ENCODE measurements at regions not wholly inside any gene's neighbourhood (a gene's known extent, or its start where the extent isn't known, plus 50 kb on each side); places are given as distances from the start of the nearest gene placed in this dataset.

GRCh38 chr6:133590814-133591213 lies 298.1 kb upstream of the TCF21 start:
- H3K27me3 ChIP-seq: no peaks in the 10 kb centered on the region
- H3K27ac ChIP-seq: no peak overlapping the region
- WGBS, 2 donors (ENCODE audit: low coverage in 1 of 2): 81 to 88% methylated on average over 3 of the region's 3 CpGs
- no peaks in the 10 kb centered on the region for H3K36me3 ChIP-seq
- H3K4me3 ChIP-seq: no peak overlapping the region
- H3K4me1 ChIP-seq: peaks cover 0 to 4% (median 0%) of the 10 kb centered on the region in 3 donors
- no peak for ATAC-seq
- no peak for TF ChIP-seq POLR2A (IDR thresholded peaks at IDR 0.05)
- TF ChIP-seq CTCF (IDR thresholded peaks at IDR 0.05): no peak
- TF ChIP-seq EP300 (IDR thresholded peaks at IDR 0.05): no peak
- no peak for TF ChIP-seq POLR2AphosphoS5 (IDR thresholded peaks at IDR 0.05)
- no peaks in the 10 kb centered on the region for H3K9me3 ChIP-seq

- H3K27me3 ChIP-seq: no peaks in the 10 kb centered on the region
- H3K27ac ChIP-seq: no peak overlapping the region
- WGBS, 2 donors (ENCODE audit: low coverage in 1 of 2): 57 to 90% methylated on average over 1 of the region's 1 CpG
- ATAC-seq: no peak
- H3K9me3 ChIP-seq: no peaks in the 10 kb centered on the region
- peaks cover 0 to 4% (median 0%) of the 10 kb centered on the region in 3 donors for H3K4me1 ChIP-seq
- H3K36me3 ChIP-seq: no peaks in the 10 kb centered on the region
- no peak for TF ChIP-seq EP300 (IDR thresholded peaks at IDR 0.05)
- TF ChIP-seq CTCF (IDR thresholded peaks at IDR 0.05): no peak
- TF ChIP-seq POLR2A (IDR thresholded peaks at IDR 0.05): no peak
- TF ChIP-seq POLR2AphosphoS5 (IDR thresholded peaks at IDR 0.05): no peak
- no peak overlapping the region for H3K4me3 ChIP-seq
Measured at GRCh38 chr6:133591275-133591674, 297.6 kb upstream of the TCF21 start.

- no peak for ATAC-seq
- Histone ChIP-seq H3K27me3 (no peaks in the 10 kb centered on the region), H3K4me3 (no peak overlapping the region), H3K9me3 (no peaks in the 10 kb centered on the region), H3K4me1 (peaks cover 0 to 4% (median 0%) of the 10 kb centered on the region in 3 donors), H3K36me3 (no peaks in the 10 kb centered on the region), H3K27ac (no peak overlapping the region)
- WGBS, 2 donors (ENCODE audit: low coverage in 1 of 2): 45 to 52% methylated on average over 8 of the region's 8 CpGs
- TF ChIP-seq POLR2AphosphoS5 (IDR thresholded peaks at IDR 0.05) (no peak), EP300 (IDR thresholded peaks at IDR 0.05) (no peak), POLR2A (IDR thresholded peaks at IDR 0.05) (no peak), CTCF (IDR thresholded peaks at IDR 0.05) (no peak)
Measured at GRCh38 chr6:133594652-133595110, 294.2 kb upstream of the TCF21 start.

- no peaks in the 10 kb centered on the region for H3K27me3 ChIP-seq
- no peaks in the 10 kb centered on the region for H3K36me3 ChIP-seq
- TF ChIP-seq POLR2AphosphoS5 (IDR thresholded peaks at IDR 0.05) (no peak), CTCF (IDR thresholded peaks at IDR 0.05) (no peak), EP300 (IDR thresholded peaks at IDR 0.05) (no peak), POLR2A (IDR thresholded peaks at IDR 0.05) (no peak)
- peaks cover 0 to 4% (median 0%) of the 10 kb centered on the region in 3 donors for H3K4me1 ChIP-seq
- H3K4me3 ChIP-seq: no peak overlapping the region
- WGBS, 2 donors (ENCODE audit: low coverage in 1 of 2): 25 to 36% methylated on average over 7 of the region's 7 CpGs
- ATAC-seq: no peak
- H3K27ac ChIP-seq: no peak overlapping the region
- H3K9me3 ChIP-seq: no peaks in the 10 kb centered on the region
Measured at GRCh38 chr6:133595111-133595761, 293.7 kb upstream of the TCF21 start.

- 45 to 49% methylated on average over 2 to 3 of the region's 3 CpGs for WGBS, 2 donors (ENCODE audit: low coverage in 1 of 2)
- no peak for TF ChIP-seq EP300 (IDR thresholded peaks at IDR 0.05)
- TF ChIP-seq CTCF (IDR thresholded peaks at IDR 0.05): no peak
- no peak for TF ChIP-seq POLR2A (IDR thresholded peaks at IDR 0.05)
- TF ChIP-seq POLR2AphosphoS5 (IDR thresholded peaks at IDR 0.05): no peak
- ATAC-seq: no peak
Measured at GRCh38 chr6:133606852-133607251, 282.1 kb upstream of the TCF21 start.

More at GRCh38 chr6:133606852-133607251, 282.1 kb upstream of the TCF21 start:
- H3K27ac ChIP-seq: no peak overlapping the region
- no peaks in the 10 kb centered on the region for H3K4me1 ChIP-seq
- no peak overlapping the region for H3K4me3 ChIP-seq
- no peaks in the 10 kb centered on the region for H3K36me3 ChIP-seq
- no peaks in the 10 kb centered on the region for H3K27me3 ChIP-seq
- no peaks in the 10 kb centered on the region for H3K9me3 ChIP-seq

Data from gastroesophageal sphincter (tissue), 4 donors.